Activated gamma-delta T cell treated with anti-CD3 and anti-CD28 coated beads, Interleukin-2, amount 50 U/mL, for 16 hours (primary cell): ENCODE measurements at regions not wholly inside any gene's neighbourhood (a gene's known extent, or its start where the extent isn't known, plus 50 kb on each side); places are given as distances from the start of the nearest gene placed in this dataset.

ENCODE experiments used
- DNase-seq: peaks from one replicate; pipeline ENCODE4 v3.0.0-alpha.2; 2020; ENCODE audit warnings: low read depth

- no peak for DNase-seq
These were observed 239.2 kb downstream of the MSRB3 start for GRCh38 chr12:65517656-65518210.

- DNase-seq, result no peak
These were observed 240.3 kb downstream of the MSRB3 start for GRCh38 chr12:65518771-65519170.

GRCh38 chr12:65520658-65521057 is 242.2 kb downstream of the MSRB3 start:
- no peak for DNase-seq

- no peak for DNase-seq
These were observed 244.7 kb downstream of the MSRB3 start for GRCh38 chr12:65522956-65523860.

GRCh38 chr12:65524666-65525065 is 246.2 kb downstream of the MSRB3 start:
- DNase-seq, result no peak

GRCh38 chr12:65525491-65526141 is 247.1 kb downstream of the MSRB3 start:
- no peak for DNase-seq

GRCh38 chr12:65526311-65526710 is 247.8 kb downstream of the MSRB3 start:
- no peak for DNase-seq

GRCh38 chr12:65528127-65528526 is 249.6 kb downstream of the MSRB3 start:
- DNase-seq, result no peak

- DNase-seq, result no peak
These were observed 250.6 kb downstream of the MSRB3 start for GRCh38 chr12:65529106-65529505.

- no peak for DNase-seq
These were observed 251.4 kb downstream of the MSRB3 start for GRCh38 chr12:65529771-65530435.

- DNase-seq, result no peak
These were observed 253.7 kb downstream of the MSRB3 start for GRCh38 chr12:65532162-65532561.

- DNase-seq, result no peak
These were observed 254.3 kb downstream of the MSRB3 start for GRCh38 chr12:65532764-65533163.

- DNase-seq, result no peak
These were observed 254.8 kb downstream of the MSRB3 start for GRCh38 chr12:65533177-65533883.

GRCh38 chr12:65534238-65534841 is 255.9 kb downstream of the MSRB3 start:
- DNase-seq, result no peak

- no peak for DNase-seq
These were observed 257.5 kb downstream of the MSRB3 start for GRCh38 chr12:65535946-65536345.

GRCh38 chr12:65536351-65536750 is 257.9 kb downstream of the MSRB3 start:
- no peak for DNase-seq

GRCh38 chr12:65536876-65537681 is 258.6 kb downstream of the MSRB3 start:
- no peak for DNase-seq

GRCh38 chr12:65537978-65538377 is 259.5 kb downstream of the MSRB3 start:
- no peak for DNase-seq

GRCh38 chr12:65539023-65539422 is 260.5 kb downstream of the MSRB3 start:
- DNase-seq, result no peak

GRCh38 chr12:65540140-65540539 is 261.7 kb downstream of the MSRB3 start:
- no peak for DNase-seq

- DNase-seq, result no peak
These were observed 268.0 kb downstream of the MSRB3 start for GRCh38 chr12:65546528-65546927.
